ENCODE measurements at regions not wholly inside any gene's neighbourhood (a gene's known extent, or its start where the extent isn't known, plus 50 kb on each side); places are given as distances from the start of the nearest gene placed in this dataset.

DNA sequence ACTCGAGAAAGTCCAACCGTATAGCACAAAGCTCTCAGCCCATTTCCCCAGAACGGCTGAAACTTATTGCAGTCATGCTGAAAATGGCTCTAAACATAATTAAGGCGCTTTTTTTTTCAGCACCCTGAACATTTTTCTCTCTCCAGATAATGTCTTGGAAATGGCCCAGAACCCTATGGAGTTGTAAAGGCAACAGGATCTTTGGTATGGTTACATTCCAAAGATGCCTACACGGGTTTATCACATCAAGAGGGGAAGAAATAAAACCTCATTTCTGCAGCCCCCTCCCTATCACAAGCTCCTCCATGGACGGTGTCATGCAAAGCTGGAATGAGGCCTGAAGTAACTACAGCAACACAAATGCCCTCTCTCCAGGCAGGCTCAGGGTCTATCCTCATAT lies 126.4 kb upstream of the GALNT2 start:
- no peak for TF ChIP-seq EZH2phosphoT487 (IDR thresholded peaks at IDR 0.05; ENCODE audit: insufficient read depth, low read depth)
- no peak for TF ChIP-seq EZH2 (IDR thresholded peaks at IDR 0.05; ENCODE audit: insufficient read depth, poor library complexity, severe bottlenecking)

Data from GM23248 (cell line).